A549 (cell line): ENCODE measurements at regions not wholly inside any gene's neighbourhood (a gene's known extent, or its start where the extent isn't known, plus 50 kb on each side); places are given as distances from the start of the nearest gene placed in this dataset.

Source experiments
- ATAC-seq, 2 experiments: fragments of 200-7000 bp in 1 of 2; fragments of >200 bp in 1 of 2; cut with Nextera tagmentation in 1 of 2; cut with Tn5 transposase in 1 of 2; 3 replicates each; pipeline versions ENCODE4 v1.8.0 to v1.9.1; 2018 to 2020; ENCODE audit warnings: mild to moderate bottlenecking in 1 of 2, moderate library complexity in 1 of 2
- CTCF ChIA-PET: fragments of 300-600 bp; sonication (Branson Sonifier 250); formaldehyde crosslinking; extraction: SDS; loops from one replicate; lab custom pipeline; 2021; ENCODE audit warnings: antibody characterized with exemption, inconsistent platforms; lab: Yijun Ruan, JAX
- POLR2A ChIA-PET: fragments of 350-600 bp; formaldehyde crosslinking; extraction: SDS; loops from one replicate; lab custom pipeline; 2021; ENCODE audit warnings: antibody characterized with exemption, inconsistent platforms; lab: Yijun Ruan, JAX
- DNase-seq, 2 experiments: peaks; one replicate each; pipeline versions ENCODE4 v3.0.0 to v3.0.0-alpha.2; 2011 to 2016; ENCODE audit warnings: low read depth in 1 of 2, low spot score in 1 of 2
- FAIRE-seq: peaks from 2 replicates; lab custom pipeline; 2011; peaks lifted over from hg19 to GRCh38; lab: Jason Lieb, UNC
- H3K27ac ChIP-seq, 2 experiments: fragments of >200 bp; sonication (Bioruptor Twin); formaldehyde crosslinking; 3 replicates each; pipeline ENCODE4 v1.5.1; 2016 to 2017
- H3K4me1 ChIP-seq: fragments of >200 bp; sonication (Bioruptor Twin); formaldehyde crosslinking; 3 replicates; pipeline ENCODE4 v1.6.1; 2016
- H3K4me2 ChIP-seq: fragments of >200 bp; sonication (Bioruptor Twin); formaldehyde crosslinking; 3 replicates; pipeline ENCODE4 v1.6.1; 2016
- H3K4me3 ChIP-seq: fragments of >200 bp; sonication (Bioruptor Twin); formaldehyde crosslinking; 3 replicates; pipeline ENCODE4 v1.5.1; 2016
- H3K9me3 ChIP-seq: fragments of >200 bp; sonication (Bioruptor Twin); formaldehyde crosslinking; 3 replicates; pipeline ENCODE4 v1.6.1; 2016
- EHF ChIP-seq: fragments of 250-450 bp; sonication (Bioruptor Pico); IDR thresholded peaks from 2 replicates; pipeline ENCODE4 v1.5.0; 2020; ENCODE audit warnings: mild to moderate bottlenecking
- EHMT2 ChIP-seq: fragments of 200-600 bp; sonication (generic); IDR thresholded peaks from 2 replicates; pipeline ENCODE4 v1.6.1; 2016; ENCODE audit warnings: antibody characterized with exemption, low read depth, mild to moderate bottlenecking, moderate library complexity
- EP300 ChIP-seq, 2 experiments: fragments of >200 bp; sonication (Bioruptor Twin); formaldehyde crosslinking; IDR thresholded peaks; 2 replicates in 1 of 2; 3 replicates in 1 of 2; pipeline ENCODE4 v1.6.1; 2016 to 2017
- ESRRA ChIP-seq: fragments of 150-350 bp; IDR thresholded peaks from 2 replicates; pipeline ENCODE4 v1.6.1; 2014; ENCODE audit warnings: mild to moderate bottlenecking, low read length, borderline replicate concordance
- FOXS1 ChIP-seq: fragments of 250-450 bp; sonication (Bioruptor Pico); IDR thresholded peaks from 2 replicates; pipeline ENCODE4 v1.5.0; 2020; ENCODE audit warnings: mild to moderate bottlenecking, moderate library complexity
- GATA3 ChIP-seq: IDR thresholded peaks from 2 replicates; pipeline ENCODE4 v1.6.1; 2012; ENCODE audit warnings: borderline replicate concordance
- HOXB5 ChIP-seq: fragments of 250-450 bp; sonication (Bioruptor Pico); IDR thresholded peaks from 2 replicates; pipeline ENCODE4 v1.5.0; 2020; ENCODE audit warnings: mild to moderate bottlenecking, moderate library complexity
- JUN ChIP-seq, 2 experiments: fragments of >200 bp; sonication (Bioruptor Twin); formaldehyde crosslinking; IDR thresholded peaks; 2 replicates in 1 of 2; 3 replicates in 1 of 2; pipeline ENCODE4 v1.6.1; 2016 to 2017
- JUNB ChIP-seq: fragments of >200 bp; sonication (Bioruptor Twin); formaldehyde crosslinking; IDR thresholded peaks from 2 replicates; pipeline ENCODE4 v1.6.1; 2016
- KDM1A ChIP-seq: fragments of 200-600 bp; sonication (generic); IDR thresholded peaks from 2 replicates; pipeline ENCODE4 v1.6.1; 2016; ENCODE audit warnings: low read depth, mild to moderate bottlenecking
- NFE2L2 ChIP-seq: fragments of 150-350 bp; conservative IDR thresholded peaks from 2 replicates; pipeline ENCODE4 v1.6.1; 2014; ENCODE audit warnings: low read length
- NR3C1 ChIP-seq: fragments of >200 bp; sonication (Bioruptor Twin); formaldehyde crosslinking; IDR thresholded peaks from 3 replicates; pipeline ENCODE4 v1.6.1; 2017
- PHF8 ChIP-seq: fragments of 200-600 bp; sonication (generic); IDR thresholded peaks from 2 replicates; pipeline ENCODE4 v1.6.1; 2016; ENCODE audit warnings: low read depth, mild to moderate bottlenecking, antibody characterized with exemption, moderate library complexity, borderline replicate concordance
- POLR2AphosphoS2 ChIP-seq: conservative IDR thresholded peaks from 2 replicates; pipeline ENCODE4 v1.6.1; 2012; ENCODE audit warnings: low read length, improper control_type of control experiment, inconsistent platforms
- RAD21 ChIP-seq, 2 experiments: fragments of >200 bp in 1 of 2; sonication (Bioruptor Twin) in 1 of 2; formaldehyde crosslinking in 1 of 2; IDR thresholded peaks in 1 of 2; conservative IDR thresholded peaks in 1 of 2; 2 replicates in 1 of 2; 3 replicates in 1 of 2; pipeline ENCODE4 v1.6.1; 2012 to 2018; ENCODE audit warnings: inconsistent platforms in 1 of 2
- RARB ChIP-seq: fragments of 250-450 bp; sonication (Bioruptor Pico); IDR thresholded peaks from 2 replicates; pipeline ENCODE4 v1.8.0; 2021; ENCODE audit warnings: mild to moderate bottlenecking, moderate library complexity
- RFX5 ChIP-seq: fragments of 450-650 bp; IDR thresholded peaks from 2 replicates; pipeline ENCODE4 v1.7.1; 2014; ENCODE audit warnings: antibody characterized with exemption, mild to moderate bottlenecking, moderate library complexity
- RNF2 ChIP-seq: fragments of 200-600 bp; sonication (generic); IDR thresholded peaks from 2 replicates; pipeline ENCODE4 v1.6.1; 2016; ENCODE audit warnings: low read depth, mild to moderate bottlenecking, antibody characterized with exemption, moderate library complexity, borderline replicate concordance
- TP53 ChIP-seq: fragments of 250-450 bp; sonication (Bioruptor Pico); IDR thresholded peaks from 2 replicates; pipeline ENCODE4 v1.5.0; 2021; ENCODE audit warnings: mild to moderate bottlenecking, moderate library complexity
- ZFP36 ChIP-seq: fragments of 450-650 bp; IDR thresholded peaks from 2 replicates; pipeline ENCODE4 v1.6.1; 2014; ENCODE audit warnings: borderline replicate concordance; ENCODE audit not compliant: partially characterized antibody
- WGBS: methylation state at CpG from one replicate; pipeline ENCODE4 v1.1.6; 2017; ENCODE audit errors: missing lambda C conversion rate; 5-methylcytosine and 5-hydroxymethylcytosine counted together
- TF ChIP-seq, protein P1 (sequence below): fragments of 200-600 bp; sonication (generic); IDR thresholded peaks from 2 replicates; pipeline ENCODE4 v1.6.1; 2016; ENCODE audit warnings: antibody characterized with exemption, mild to moderate bottlenecking, moderate library complexity
- TF ChIP-seq, protein P2 (sequence below): fragments of 450-650 bp; IDR thresholded peaks from 2 replicates; pipeline ENCODE4 v1.6.1; 2014; ENCODE audit warnings: antibody characterized with exemption
- TF ChIP-seq, protein P3 (sequence below): fragments of 250-450 bp; sonication (Bioruptor Pico); IDR thresholded peaks from 2 replicates; pipeline ENCODE4 v1.5.0; 2020; ENCODE audit warnings: low read depth, mild to moderate bottlenecking, moderate library complexity

DNA sequence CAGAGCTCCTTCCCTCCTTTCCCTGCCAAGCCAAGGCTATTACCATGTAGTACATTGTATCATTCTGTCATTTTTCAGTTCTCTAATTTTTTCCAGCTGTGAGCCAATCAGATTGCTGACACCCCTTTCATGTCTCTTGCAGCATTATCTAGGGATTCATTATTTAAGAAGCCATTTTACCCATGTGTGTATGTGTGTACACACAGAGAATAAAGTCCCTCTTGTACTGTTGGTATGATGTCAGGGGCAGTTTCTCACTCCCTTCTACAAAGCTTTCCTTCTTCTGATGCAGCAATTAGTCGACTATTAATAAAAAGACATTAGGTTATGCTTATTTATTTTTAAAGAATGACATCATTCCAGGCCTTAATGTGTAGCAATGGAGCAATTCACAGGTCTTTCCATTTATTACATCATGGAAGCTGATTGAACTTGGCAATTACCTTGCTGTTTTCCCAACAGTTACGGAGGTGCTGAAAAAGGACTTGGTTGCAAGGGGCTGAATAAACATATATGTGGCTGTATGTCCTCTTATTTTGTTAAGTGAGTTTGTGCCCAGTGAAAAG, 159.4 kb upstream of the HS3ST3A1 start (continued):
- TF ChIP-seq, protein P1, sequence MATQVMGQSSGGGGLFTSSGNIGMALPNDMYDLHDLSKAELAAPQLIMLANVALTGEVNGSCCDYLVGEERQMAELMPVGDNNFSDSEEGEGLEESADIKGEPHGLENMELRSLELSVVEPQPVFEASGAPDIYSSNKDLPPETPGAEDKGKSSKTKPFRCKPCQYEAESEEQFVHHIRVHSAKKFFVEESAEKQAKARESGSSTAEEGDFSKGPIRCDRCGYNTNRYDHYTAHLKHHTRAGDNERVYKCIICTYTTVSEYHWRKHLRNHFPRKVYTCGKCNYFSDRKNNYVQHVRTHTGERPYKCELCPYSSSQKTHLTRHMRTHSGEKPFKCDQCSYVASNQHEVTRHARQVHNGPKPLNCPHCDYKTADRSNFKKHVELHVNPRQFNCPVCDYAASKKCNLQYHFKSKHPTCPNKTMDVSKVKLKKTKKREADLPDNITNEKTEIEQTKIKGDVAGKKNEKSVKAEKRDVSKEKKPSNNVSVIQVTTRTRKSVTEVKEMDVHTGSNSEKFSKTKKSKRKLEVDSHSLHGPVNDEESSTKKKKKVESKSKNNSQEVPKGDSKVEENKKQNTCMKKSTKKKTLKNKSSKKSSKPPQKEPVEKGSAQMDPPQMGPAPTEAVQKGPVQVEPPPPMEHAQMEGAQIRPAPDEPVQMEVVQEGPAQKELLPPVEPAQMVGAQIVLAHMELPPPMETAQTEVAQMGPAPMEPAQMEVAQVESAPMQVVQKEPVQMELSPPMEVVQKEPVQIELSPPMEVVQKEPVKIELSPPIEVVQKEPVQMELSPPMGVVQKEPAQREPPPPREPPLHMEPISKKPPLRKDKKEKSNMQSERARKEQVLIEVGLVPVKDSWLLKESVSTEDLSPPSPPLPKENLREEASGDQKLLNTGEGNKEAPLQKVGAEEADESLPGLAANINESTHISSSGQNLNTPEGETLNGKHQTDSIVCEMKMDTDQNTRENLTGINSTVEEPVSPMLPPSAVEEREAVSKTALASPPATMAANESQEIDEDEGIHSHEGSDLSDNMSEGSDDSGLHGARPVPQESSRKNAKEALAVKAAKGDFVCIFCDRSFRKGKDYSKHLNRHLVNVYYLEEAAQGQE, result no peak
- no peak for TF ChIP-seq ESRRA
- TF ChIP-seq ZFP36, result no peak
- TF ChIP-seq, all 56 proteins: peak for 0

DNA sequence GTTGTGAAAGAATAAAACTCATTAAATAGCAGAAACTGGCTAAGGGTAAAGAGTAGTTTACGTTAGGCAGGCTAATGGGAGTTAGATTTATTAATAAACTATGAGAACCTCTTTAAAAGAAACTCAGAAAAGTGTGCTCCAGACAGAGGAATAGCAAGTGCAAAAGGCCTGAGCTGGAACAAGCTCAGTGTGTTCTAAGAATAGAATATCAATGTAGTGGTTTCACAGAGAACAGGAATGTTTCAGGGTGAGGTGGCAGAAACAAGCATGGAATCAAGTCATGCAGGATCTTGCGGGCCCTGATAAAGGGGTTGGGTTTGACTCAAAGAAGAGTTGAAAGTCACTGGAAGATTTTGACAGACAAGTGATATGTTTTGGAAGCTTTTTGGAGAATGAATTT, 164.0 kb upstream of the HS3ST3A1 start:
- FAIRE-seq (no peak), ATAC-seq (no peak), DNase-seq (no peak)
- WGBS, result 9% methylated on average over 2 of the region's 2 CpGs
- Histone ChIP-seq H3K4me2 (no peak overlapping the region), H3K4me1 (no peaks in the 10 kb centered on the region), H3K9me3 (peaks cover 22% of the 10 kb centered on the region), H3K4me3 (no peak overlapping the region), H3K27ac (no peak overlapping the region)
- ChIA-PET POLR2A (no interaction called here), CTCF (interaction anchor here (1.5 kb wide), 1 partner anchor 40 kb away, joined by 5 read pairs; no protein-coding TSS in a partner anchor)
- TF ChIP-seq EHMT2 (no peak), RAD21 (conservative IDR thresholded peaks at IDR 0.05 in 1 of 2, IDR thresholded peaks at IDR 0.05 in 1 of 2) (no peak), POLR2AphosphoS2 (no peak), HOXB5 (CRISPR knock-in tag) (no peak), EP300 (IDR thresholded peaks at IDR 0.05) (no peak), PHF8 (no peak), JUN (IDR thresholded peaks at IDR 0.05) (no peak), JUNB (no peak), RFX5 (no peak), RARB (CRISPR knock-in tag) (no peak), TP53 (CRISPR knock-in tag) (no peak), FOXS1 (CRISPR knock-in tag) (no peak), EHF (CRISPR knock-in tag) (no peak), KDM1A (no peak), GATA3 (no peak)
- TF ChIP-seq, protein P2, sequence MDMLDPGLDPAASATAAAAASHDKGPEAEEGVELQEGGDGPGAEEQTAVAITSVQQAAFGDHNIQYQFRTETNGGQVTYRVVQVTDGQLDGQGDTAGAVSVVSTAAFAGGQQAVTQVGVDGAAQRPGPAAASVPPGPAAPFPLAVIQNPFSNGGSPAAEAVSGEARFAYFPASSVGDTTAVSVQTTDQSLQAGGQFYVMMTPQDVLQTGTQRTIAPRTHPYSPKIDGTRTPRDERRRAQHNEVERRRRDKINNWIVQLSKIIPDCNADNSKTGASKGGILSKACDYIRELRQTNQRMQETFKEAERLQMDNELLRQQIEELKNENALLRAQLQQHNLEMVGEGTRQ, result no peak

DNA sequence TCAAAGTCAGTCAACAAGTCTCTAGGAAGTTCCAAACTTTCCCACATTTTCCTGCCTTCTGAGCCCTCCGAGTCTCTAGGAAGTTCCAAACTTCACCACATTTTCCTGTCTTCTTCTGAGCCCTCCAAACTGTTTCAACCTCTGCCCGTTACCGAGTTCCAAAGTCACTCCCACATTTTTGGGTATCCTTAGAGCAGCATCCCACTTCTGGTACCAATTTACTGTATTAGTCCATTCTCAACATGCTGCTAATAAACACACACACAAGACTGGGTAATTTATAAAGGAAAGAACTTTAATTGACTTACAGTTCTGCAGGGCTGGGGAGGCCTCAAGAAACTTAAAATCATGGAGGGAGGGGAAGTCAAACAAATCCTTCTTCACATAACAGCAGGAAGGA, 169.0 kb upstream of the HS3ST3A1 start:
- H3K9me3 ChIP-seq, result peaks cover 17% of the 10 kb centered on the region
- ATAC-seq (no peak), FAIRE-seq (no peak)
- CTCF ChIA-PET, result interaction anchor here (0.9 kb wide), 1 partner anchor 741 kb away, joined by 4 read pairs; no protein-coding TSS in a partner anchor
- TF ChIP-seq KDM1A (no peak), NR3C1 (no peak), RNF2 (no peak), ESRRA (no peak), NFE2L2 (no peak)
- TF ChIP-seq, protein P3, sequence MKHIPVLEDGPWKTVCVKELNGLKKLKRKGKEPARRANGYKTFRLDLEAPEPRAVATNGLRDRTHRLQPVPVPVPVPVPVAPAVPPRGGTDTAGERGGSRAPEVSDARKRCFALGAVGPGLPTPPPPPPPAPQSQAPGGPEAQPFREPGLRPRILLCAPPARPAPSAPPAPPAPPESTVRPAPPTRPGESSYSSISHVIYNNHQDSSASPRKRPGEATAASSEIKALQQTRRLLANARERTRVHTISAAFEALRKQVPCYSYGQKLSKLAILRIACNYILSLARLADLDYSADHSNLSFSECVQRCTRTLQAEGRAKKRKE, result no peak
- TF ChIP-seq, all 56 proteins: peak for 0
- Histone ChIP-seq H3K27ac (no peak overlapping the region), H3K4me2 (no peak overlapping the region), H3K4me1 (no peaks in the 10 kb centered on the region), H3K4me3 (no peak overlapping the region)
- DNase-seq, result no peak
- 4% methylated on average over 3 of the region's 3 CpGs for WGBS
- POLR2A ChIA-PET, result no interaction called here
